NCI-H2029 (cell line): ENCODE measurements at regions not wholly inside any gene's neighbourhood (a gene's known extent, or its start where the extent isn't known, plus 50 kb on each side); places are given as distances from the start of the nearest gene placed in this dataset.

Experiments used
- DNase-seq: peaks from one replicate; lab custom pipeline; 2025; lab: John Stamatoyannopoulos, UW

GRCh38 chr20:58017231-58017969 is 211.1 kb downstream of the ANKRD60 start:
- DNase-seq, result no peak

GRCh38 chr20:58016779-58017178 is 211.7 kb downstream of the ANKRD60 start:
- DNase-seq, result no peak

GRCh38 chr20:58014628-58015315 is 213.7 kb downstream of the ANKRD60 start:
- no peak for DNase-seq

GRCh38 chr20:58012731-58013510 is 215.5 kb downstream of the ANKRD60 start:
- DNase-seq, result no peak

- DNase-seq, result no peak
These were observed 216.4 kb downstream of the ANKRD60 start for GRCh38 chr20:58011947-58012610.

GRCh38 chr20:58011106-58011946 is 217.1 kb downstream of the ANKRD60 start:
- DNase-seq, result no peak

GRCh38 chr20:58010666-58011065 is 217.8 kb downstream of the ANKRD60 start:
- DNase-seq, result no peak

GRCh38 chr20:58010186-58010585 is 218.3 kb downstream of the ANKRD60 start:
- DNase-seq, result no peak

GRCh38 chr20:58008866-58009265 is 219.6 kb downstream of the ANKRD60 start:
- no peak for DNase-seq

GRCh38 chr20:58008413-58008812 is 220.0 kb downstream of the ANKRD60 start:
- no peak for DNase-seq

GRCh38 chr20:58007947-58008346 is 220.5 kb downstream of the ANKRD60 start:
- no peak for DNase-seq

GRCh38 chr20:58006346-58007316 is 221.8 kb downstream of the ANKRD60 start:
- DNase-seq, result no peak

- DNase-seq, result no peak
These were observed 222.7 kb downstream of the ANKRD60 start for GRCh38 chr20:58005581-58006345.

GRCh38 chr20:58004900-58005299 is 223.6 kb downstream of the ANKRD60 start:
- no peak for DNase-seq

GRCh38 chr20:58004146-58004545 is 224.3 kb downstream of the ANKRD60 start:
- no peak for DNase-seq

- no peak for DNase-seq
These were observed 224.9 kb downstream of the ANKRD60 start for GRCh38 chr20:58003525-58003924.

- no peak for DNase-seq
These were observed 225.6 kb downstream of the ANKRD60 start for GRCh38 chr20:58002901-58003300.

GRCh38 chr20:58001946-58002345 is 226.5 kb downstream of the ANKRD60 start:
- DNase-seq, result no peak

GRCh38 chr20:58001381-58001780 is 227.1 kb downstream of the ANKRD60 start:
- no peak for DNase-seq
